Stimulated activated naive CD8-positive, alpha-beta T cell treated with anti-CD3 and anti-CD28 coated beads, Interleukin-15, Interleukin-2, amounts not matched to agents 100 U/mL and 50 U/mL, for 24 hours (primary cell): ENCODE measurements at regions not wholly inside any gene's neighbourhood (a gene's known extent, or its start where the extent isn't known, plus 50 kb on each side); places are given as distances from the start of the nearest gene placed in this dataset.
"Not testable (repeated sequence)": the region's sequence is repeated elsewhere in the genome, so short reads cannot be mapped to it uniquely, and the experiment has no call there.

Experiments
- ATAC-seq: fragments of 150-1000 bp; cut with Tn5 transposase; one replicate; pipeline ENCODE4 v1.10.0; 2021
- DNase-seq: peaks from one replicate; pipeline ENCODE4 v3.0.0; 2021

DNA sequence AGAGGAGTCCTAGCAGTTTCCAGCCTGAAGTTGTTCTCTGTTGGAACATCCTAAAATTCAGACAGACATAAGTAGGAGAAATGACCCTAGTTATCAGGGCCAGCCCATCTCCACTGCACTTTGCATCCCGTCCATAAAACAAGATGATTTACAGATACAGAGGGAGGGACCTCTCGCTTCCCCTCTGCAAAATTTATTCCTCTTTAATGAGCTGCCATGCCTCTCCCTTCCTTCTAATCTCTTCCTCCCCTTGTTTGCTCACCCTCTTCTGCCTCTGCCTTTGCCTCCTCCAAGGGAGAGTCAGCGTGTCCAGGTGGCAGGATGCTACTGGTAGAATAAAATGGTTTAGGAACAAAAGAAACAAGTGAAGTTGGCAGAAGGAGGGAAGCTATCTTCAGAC lies 351.3 kb downstream of the SOX9 start:
- no peak for ATAC-seq

DNA sequence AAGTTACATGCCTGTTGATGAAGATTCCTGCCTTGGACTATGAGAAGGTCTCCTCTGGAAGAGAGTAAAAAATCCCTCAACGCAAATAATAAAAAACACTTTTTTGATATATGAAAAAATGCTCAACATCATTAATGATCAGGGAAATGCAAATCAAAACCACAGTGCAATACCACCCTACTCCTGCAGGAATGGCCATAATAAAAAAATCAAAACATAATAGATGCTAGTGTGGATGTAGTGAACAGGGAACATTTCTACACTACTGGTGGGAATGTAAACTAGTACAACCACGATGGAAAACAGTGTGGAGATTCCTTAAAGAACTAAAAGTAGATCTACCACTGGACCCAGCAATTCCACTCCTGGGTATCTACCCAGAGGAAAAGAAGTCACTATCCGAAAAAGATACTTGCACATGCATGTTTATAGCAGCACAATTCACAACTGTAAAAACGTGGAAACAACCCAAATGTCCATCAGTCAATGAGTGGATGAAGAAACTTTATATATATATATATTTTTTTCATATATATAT lies 352.1 kb downstream of the SOX9 start:
- DNase-seq, ATAC-seq: not testable (repeated sequence)

More for the DNA sequence above, 351.3 kb downstream of the SOX9 start:
- no peak for DNase-seq

DNA sequence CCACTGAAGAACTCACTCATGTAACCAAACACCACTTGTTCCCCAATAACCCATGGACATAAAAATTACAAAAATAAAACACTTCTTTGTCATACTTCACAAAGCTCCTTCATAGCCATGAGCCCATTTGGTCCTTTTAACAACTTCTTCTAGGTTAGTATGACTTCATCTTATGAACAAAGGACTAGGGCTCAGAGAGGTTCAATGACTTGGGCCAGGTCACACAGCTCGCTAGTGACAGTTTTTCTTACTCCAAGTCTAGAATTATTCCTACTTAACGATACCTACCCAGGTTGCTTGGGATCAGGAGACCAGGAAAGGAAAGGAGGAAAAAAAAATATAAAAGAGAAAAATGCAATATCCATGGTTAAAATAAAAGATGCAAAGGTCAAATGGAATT lies 353.4 kb downstream of the SOX9 start:
- DNase-seq (no peak), ATAC-seq (no peak)

DNA sequence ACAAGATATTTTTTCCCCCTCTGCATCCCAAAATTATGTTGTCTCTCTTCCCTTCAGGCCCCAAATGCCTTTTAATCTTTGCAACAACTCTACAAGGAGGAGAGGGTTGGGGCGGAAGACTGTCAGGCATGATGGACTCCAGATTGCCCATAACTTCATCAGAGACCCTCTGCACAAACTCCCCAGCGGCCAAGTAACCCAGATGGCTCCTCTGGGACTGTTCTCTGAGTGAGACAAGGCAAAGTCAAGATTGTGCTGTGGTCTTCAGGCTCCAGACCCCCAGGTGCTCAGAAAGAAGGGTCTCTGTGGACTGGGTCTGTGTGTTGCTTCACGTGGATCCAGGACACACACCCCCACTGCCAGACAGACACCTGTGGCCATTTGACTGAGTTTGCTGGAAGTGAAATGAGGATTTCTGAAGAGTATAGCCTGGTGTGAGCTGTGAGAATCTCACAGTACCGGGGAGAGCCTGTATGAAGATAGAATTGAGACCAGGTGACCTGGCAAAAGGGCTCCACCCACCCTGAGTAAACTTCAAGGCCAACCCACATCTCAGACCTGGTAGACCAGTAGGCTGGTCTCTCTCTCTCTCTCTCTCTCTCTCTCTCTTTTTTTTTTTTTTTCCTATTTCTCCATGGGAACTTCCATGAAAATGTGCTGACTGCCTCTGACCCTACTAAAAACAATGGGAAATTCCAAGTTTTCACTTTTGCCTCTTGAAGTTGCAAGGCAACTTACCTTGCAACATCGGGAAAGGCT lies 354.1 kb downstream of the SOX9 start:
- ATAC-seq, result no peak
- DNase-seq, result no peak

GRCh38 chr17:72476134-72476533 lies 355.3 kb downstream of the SOX9 start:
- ATAC-seq, result no peak

DNA sequence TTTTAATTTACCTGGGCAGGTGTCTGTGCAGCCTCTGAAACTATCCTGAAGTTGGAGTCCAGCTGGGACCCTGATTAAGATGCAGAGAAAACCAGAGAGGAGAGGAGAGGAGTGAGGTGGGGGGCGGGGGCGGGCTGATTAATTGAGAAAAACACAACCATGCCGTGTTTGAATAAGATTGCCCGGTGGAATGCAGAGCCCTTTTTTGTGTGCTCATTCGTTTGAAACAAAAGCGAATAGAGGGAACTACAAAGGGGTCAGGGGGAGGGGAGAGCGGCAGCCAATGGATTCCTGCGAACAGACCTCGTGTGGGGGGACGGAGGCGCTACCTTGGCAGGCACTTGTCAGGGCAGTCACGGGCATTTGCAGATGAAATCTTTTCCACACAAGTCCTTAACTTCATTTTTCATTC lies 355.8 kb downstream of the SOX9 start:
- no peak for DNase-seq
- no peak for ATAC-seq

More at GRCh38 chr17:72476134-72476533, 355.3 kb downstream of the SOX9 start:
- no peak for DNase-seq

GRCh38 chr17:72477491-72477890 lies 356.7 kb downstream of the SOX9 start:
- DNase-seq (no peak), ATAC-seq (no peak)

GRCh38 chr17:72479113-72479512 lies 358.3 kb downstream of the SOX9 start:
- no peak for DNase-seq
- ATAC-seq, result no peak

GRCh38 chr17:72481572-72481971 lies 360.8 kb downstream of the SOX9 start:
- DNase-seq, result no peak
- no peak for ATAC-seq

- no peak for ATAC-seq
- DNase-seq, result no peak
Measured at GRCh38 chr17:72485596-72485995, 364.8 kb downstream of the SOX9 start.

GRCh38 chr17:72486806-72487205 lies 366.0 kb downstream of the SOX9 start:
- ATAC-seq, result no peak
- no peak for DNase-seq

GRCh38 chr17:72487731-72488494 lies 367.1 kb downstream of the SOX9 start:
- no peak for ATAC-seq
- DNase-seq, result no peak

GRCh38 chr17:72488555-72489271 lies 367.9 kb downstream of the SOX9 start:
- ATAC-seq, result no peak
- DNase-seq, result no peak

DNA sequence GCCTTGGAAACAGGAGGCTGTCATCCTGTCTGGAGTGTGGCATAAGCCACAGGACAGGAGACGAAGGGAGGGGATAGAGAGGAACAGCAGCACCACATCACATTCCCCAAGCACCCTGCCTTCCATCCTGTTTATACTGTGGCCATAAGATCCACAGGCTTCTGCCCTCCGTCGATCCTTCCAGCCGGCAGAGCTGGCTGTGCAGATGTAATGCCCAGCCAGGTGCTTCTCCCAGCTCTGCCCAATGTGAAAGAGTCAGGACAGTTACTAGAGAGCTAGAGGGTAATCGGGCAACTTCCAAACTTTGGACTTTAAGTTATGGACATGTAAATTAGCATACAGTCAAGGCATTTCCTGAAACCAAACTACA lies 368.4 kb downstream of the SOX9 start:
- DNase-seq, result no peak
- no peak for ATAC-seq

DNA sequence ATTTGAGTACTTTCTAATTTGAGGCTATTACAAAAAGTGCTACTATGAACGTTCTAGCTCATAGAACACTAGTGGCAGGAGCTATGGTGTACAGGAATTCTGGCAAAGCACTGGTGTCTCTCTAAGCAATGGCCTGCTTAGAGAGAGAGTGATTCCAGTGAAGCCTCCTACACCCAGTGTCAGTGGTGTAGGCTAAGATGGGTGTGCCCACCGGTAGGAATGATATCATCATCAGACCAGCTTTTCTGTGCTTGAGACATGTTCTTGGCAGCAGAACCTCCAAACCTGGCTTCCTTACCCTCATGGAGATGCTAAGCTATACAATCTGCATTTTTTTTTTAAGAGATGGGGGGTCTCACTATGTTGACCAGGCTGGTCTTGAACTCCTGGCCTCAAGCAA lies 370.3 kb downstream of the SOX9 start:
- DNase-seq (no peak), ATAC-seq (no peak)

- ATAC-seq, result no peak
- DNase-seq, result no peak
Measured at GRCh38 chr17:72492494-72492893, 371.7 kb downstream of the SOX9 start.

DNA sequence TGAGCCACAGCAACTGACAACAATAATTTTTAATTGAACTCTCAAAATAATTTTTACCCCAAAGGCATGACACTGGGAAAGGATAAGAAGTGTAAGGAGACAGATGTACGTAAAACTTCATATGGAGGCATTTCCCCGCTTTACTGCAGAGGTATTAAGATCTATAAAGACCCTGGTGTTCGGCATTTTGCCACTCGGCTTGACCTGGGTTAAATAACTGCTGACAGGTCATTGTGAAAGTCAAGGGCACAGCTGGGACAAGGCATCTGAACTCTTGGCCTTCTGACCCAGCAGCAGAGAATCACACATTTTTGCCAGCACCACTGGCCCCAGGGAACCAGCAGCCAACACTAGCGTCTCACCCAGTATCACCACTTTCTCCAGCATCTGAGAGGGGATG lies 372.1 kb downstream of the SOX9 start:
- DNase-seq (no peak), ATAC-seq (no peak)

DNA sequence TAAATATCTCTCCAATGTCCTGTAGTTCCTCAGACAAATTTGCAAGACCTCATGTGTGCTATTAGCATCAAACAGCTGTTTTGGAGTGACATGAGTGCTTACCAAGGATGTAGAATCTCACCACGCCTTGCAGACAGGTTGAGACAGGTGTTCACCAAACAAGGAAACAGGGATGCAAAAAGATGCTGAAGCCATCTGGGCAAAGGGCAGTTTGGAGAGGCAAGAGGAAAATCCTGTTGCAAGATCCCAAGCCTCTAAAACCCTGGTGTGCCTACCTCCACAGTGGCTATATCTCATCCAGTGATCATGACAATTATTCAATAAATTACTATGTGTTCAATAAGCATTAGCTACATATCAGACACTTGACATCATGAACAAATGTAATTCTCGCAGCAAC lies 373.7 kb downstream of the SOX9 start:
- DNase-seq, result no peak
- no peak for ATAC-seq

DNA sequence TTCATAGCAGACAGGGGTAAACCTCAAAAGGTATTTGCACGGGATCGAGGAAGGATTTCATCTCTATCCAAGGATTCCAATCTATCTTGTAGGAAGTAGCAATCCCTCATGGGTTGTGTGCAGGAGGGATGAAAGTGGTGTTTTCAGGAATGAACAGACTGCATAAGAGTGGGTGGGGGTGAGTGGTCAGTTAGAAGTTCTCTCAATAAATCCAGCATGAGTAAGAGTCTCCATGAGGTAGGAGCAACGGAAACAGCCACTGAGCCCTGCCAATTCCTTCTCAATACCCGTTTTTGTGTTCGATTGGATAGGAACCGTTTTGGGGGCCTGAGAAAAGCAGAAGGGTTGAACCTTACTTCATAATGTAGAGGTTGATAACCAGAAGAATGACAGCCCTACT lies 375.6 kb downstream of the SOX9 start:
- no peak for DNase-seq
- no peak for ATAC-seq

GRCh38 chr17:72497915-72498314 lies 377.1 kb downstream of the SOX9 start:
- no peak for DNase-seq
- ATAC-seq, result no peak

DNA sequence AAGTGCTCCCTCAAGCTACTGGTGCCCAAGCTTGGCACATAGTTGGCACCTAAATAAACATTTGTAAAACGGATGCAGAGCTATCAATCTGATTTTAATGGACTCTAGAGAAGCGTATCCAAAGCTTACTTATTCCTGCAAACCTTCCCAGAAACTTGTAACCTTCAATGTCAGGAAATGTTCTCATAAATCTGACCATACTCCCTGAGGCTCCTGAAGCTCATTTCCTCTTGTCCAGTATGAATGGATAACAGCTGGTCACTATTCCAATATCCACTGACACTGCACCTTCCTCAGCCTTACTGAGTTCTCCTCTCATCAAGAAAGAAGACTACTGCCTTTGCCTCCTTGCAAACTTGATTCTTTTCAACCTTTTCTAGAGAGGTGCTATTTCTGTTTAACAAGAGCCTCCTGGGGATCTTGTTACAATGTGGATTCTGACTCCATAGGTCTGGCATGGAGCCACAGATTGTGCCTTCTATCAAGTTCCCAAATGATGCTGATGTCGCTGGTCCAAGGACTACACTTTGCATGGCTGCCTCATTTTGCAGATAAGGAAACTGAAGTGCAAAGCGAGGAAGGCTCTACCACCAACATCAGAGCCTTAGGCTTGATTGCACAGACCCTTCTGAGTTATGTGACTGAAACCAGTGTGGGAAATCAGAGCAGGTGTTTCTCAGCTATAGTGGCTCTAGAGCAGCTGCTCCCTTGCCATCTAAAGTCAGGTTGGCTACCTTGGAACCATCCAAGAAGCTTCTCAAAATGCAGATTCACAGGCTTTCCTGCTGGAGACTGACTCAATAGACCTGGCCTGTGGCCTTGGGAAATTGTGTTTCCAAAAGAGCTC lies 377.8 kb downstream of the SOX9 start:
- DNase-seq, result no peak
- ATAC-seq, result no peak
